H9 (cell line): ENCODE measurements at regions not wholly inside any gene's neighbourhood (a gene's known extent, or its start where the extent isn't known, plus 50 kb on each side); places are given as distances from the start of the nearest gene placed in this dataset.
A peak's percentile ranks its signal among the peaks of the same experiment; 100 is the strongest.

Experiments
- DNase-seq: peaks from one replicate; pipeline ENCODE4 v3.0.0-alpha.2; 2017
- H2AFZ ChIP-seq: one replicate; pipeline ENCODE4 v1.6.1; 2013; ENCODE audit warnings: mild to moderate bottlenecking, low read length, control low read depth, moderate library complexity
- H2AK5ac ChIP-seq: 2 replicates; pipeline ENCODE4 v1.6.1; 2013; ENCODE audit warnings: low read length, control low read depth, mixed read lengths; ENCODE audit not compliant: insufficient read length
- H2BK120ac ChIP-seq: one replicate; pipeline ENCODE4 v1.6.1; 2013; ENCODE audit warnings: low read depth, mild to moderate bottlenecking, low read length, control low read depth, inconsistent platforms; ENCODE audit not compliant: poor library complexity, severe bottlenecking
- H2BK12ac ChIP-seq: 2 replicates; pipeline ENCODE4 v1.6.1; 2013; ENCODE audit warnings: low read length, control low read depth, mixed read lengths, low read depth; ENCODE audit not compliant: insufficient read length
- H2BK15ac ChIP-seq: 2 replicates; pipeline ENCODE4 v1.6.1; 2013; ENCODE audit warnings: low read depth, low read length, control low read depth
- H2BK20ac ChIP-seq: one replicate; pipeline ENCODE4 v1.6.1; 2013; ENCODE audit warnings: low read depth, mild to moderate bottlenecking, low read length, control low read depth, inconsistent platforms; ENCODE audit not compliant: poor library complexity, severe bottlenecking
- H2BK5ac ChIP-seq: 2 replicates; pipeline ENCODE4 v1.6.1; 2013; ENCODE audit warnings: low read length, control low read depth, mixed read lengths; ENCODE audit not compliant: insufficient read length
- H3K14ac ChIP-seq: 2 replicates; pipeline ENCODE4 v1.6.1; 2013; ENCODE audit warnings: low read length, control low read depth; ENCODE audit not compliant: insufficient read depth
- H3K18ac ChIP-seq: 2 replicates; pipeline ENCODE4 v1.6.1; 2013; ENCODE audit warnings: low read depth, mild to moderate bottlenecking, mixed read lengths, low read length, control low read depth; ENCODE audit not compliant: insufficient read length
- H3K23ac ChIP-seq: 2 replicates; pipeline ENCODE4 v1.6.1; 2013; ENCODE audit warnings: low read length, control low read depth, mixed read lengths, low read depth; ENCODE audit not compliant: insufficient read length
- H3K23me2 ChIP-seq: 2 replicates; pipeline ENCODE4 v1.6.1; 2013; ENCODE audit warnings: low read depth, mild to moderate bottlenecking, mixed read lengths, low read length, control low read depth; ENCODE audit not compliant: insufficient read length, poor library complexity, severe bottlenecking
- H3K27ac ChIP-seq: 2 replicates; pipeline ENCODE4 v1.5.1; 2013; ENCODE audit warnings: low read length, control low read depth, mixed read lengths, low read depth; ENCODE audit not compliant: insufficient read length
- H3K27me3 ChIP-seq: 2 replicates; pipeline ENCODE4 v1.6.1; 2013; ENCODE audit warnings: low read length, control low read depth, inconsistent platforms; ENCODE audit not compliant: insufficient read depth
- H3K4ac ChIP-seq: 2 replicates; pipeline ENCODE4 v1.6.1; 2013; ENCODE audit warnings: low read depth, mild to moderate bottlenecking, control low read depth, inconsistent platforms, low read length, moderate library complexity
- H3K4me1 ChIP-seq: 2 replicates; pipeline ENCODE4 v1.6.1; 2013; ENCODE audit warnings: low read length, control low read depth, inconsistent platforms; ENCODE audit not compliant: insufficient read depth
- H3K4me2 ChIP-seq: 2 replicates; pipeline ENCODE4 v1.6.1; 2013; ENCODE audit warnings: low read length, control low read depth, mixed read lengths; ENCODE audit not compliant: insufficient read length, insufficient read depth
- H3K56ac ChIP-seq: 2 replicates; pipeline ENCODE4 v1.6.1; 2013; ENCODE audit warnings: low read depth, mild to moderate bottlenecking, mixed read lengths, low read length, control low read depth; ENCODE audit not compliant: insufficient read length
- H3K79me1 ChIP-seq: 2 replicates; pipeline ENCODE4 v1.6.1; 2013; ENCODE audit warnings: low read depth, mild to moderate bottlenecking, moderate library complexity, low read length, control low read depth, inconsistent platforms; ENCODE audit not compliant: insufficient read depth, poor library complexity, severe bottlenecking
- H3K79me2 ChIP-seq: 2 replicates; pipeline ENCODE4 v1.6.1; 2013; ENCODE audit warnings: low read length, control low read depth, inconsistent platforms; ENCODE audit not compliant: insufficient read depth
- H3K9ac ChIP-seq: 2 replicates; pipeline ENCODE4 v1.6.1; 2013; ENCODE audit warnings: low read length, control low read depth, mixed read lengths; ENCODE audit not compliant: insufficient read length; ENCODE audit errors: extremely low read depth
- H3K9me3 ChIP-seq: one replicate; pipeline ENCODE4 v1.6.1; 2013; ENCODE audit warnings: low read depth, low read length, inconsistent platforms; ENCODE audit not compliant: control insufficient read depth
- H3T11ph ChIP-seq: one replicate; pipeline ENCODE4 v1.6.1; 2013; ENCODE audit warnings: mild to moderate bottlenecking, low read length, control low read depth, inconsistent platforms
- H4K20me1 ChIP-seq: one replicate; pipeline ENCODE4 v1.6.1; 2013; ENCODE audit not compliant: control insufficient read depth, insufficient read length, insufficient read depth
- H4K5ac ChIP-seq: 2 replicates; pipeline ENCODE4 v1.6.1; 2013; ENCODE audit warnings: low read depth, mild to moderate bottlenecking, mixed read lengths, low read length, control low read depth; ENCODE audit not compliant: insufficient read length
- H4K8ac ChIP-seq: replicated peaks from 2 replicates; pipeline ENCODE4 v1.6.1; 2013; ENCODE audit warnings: low read length, control low read depth, mixed read lengths, low read depth; ENCODE audit not compliant: insufficient read length
- H4K91ac ChIP-seq: 2 replicates; pipeline ENCODE4 v1.6.1; 2013; ENCODE audit warnings: low read depth, mild to moderate bottlenecking, moderate library complexity, mixed read lengths, low read length, control low read depth; ENCODE audit not compliant: insufficient read length
- H3K27ac Mint-ChIP-seq, 3 experiments: 2 replicates in 2 of 3; 3 replicates in 1 of 3; pipeline ENCODE4 v1.8.0; 2020 to 2021; ENCODE audit warnings: mixed read lengths in 3 of 3, mild to moderate bottlenecking in 1 of 3, moderate library complexity in 1 of 3
- H3K27me3 Mint-ChIP-seq: 2 replicates; pipeline ENCODE4 v1.8.0; 2021; ENCODE audit warnings: low read depth, mild to moderate bottlenecking, moderate library complexity, mixed read lengths
- H3K36me3 Mint-ChIP-seq, 3 experiments: 2 replicates in 2 of 3; 3 replicates in 1 of 3; pipeline ENCODE4 v1.8.0; 2020 to 2021; ENCODE audit warnings: low read depth in 3 of 3, mixed read lengths in 3 of 3; ENCODE audit not compliant: insufficient read depth in 1 of 3
- H3K4me1 Mint-ChIP-seq, 2 experiments: 2 replicates each; pipeline ENCODE4 v1.8.0; 2020; ENCODE audit warnings: mixed read lengths in 2 of 2
- H3K4me3 Mint-ChIP-seq, 2 experiments: 2 replicates in 1 of 2; 3 replicates in 1 of 2; pipeline ENCODE4 v1.8.0; 2020 to 2021; ENCODE audit warnings: mild to moderate bottlenecking in 2 of 2, mixed read lengths in 2 of 2, moderate library complexity in 1 of 2
- H3K9me3 Mint-ChIP-seq, 2 experiments: 2 replicates in 1 of 2; 3 replicates in 1 of 2; pipeline ENCODE4 v1.8.0; 2020; ENCODE audit warnings: mild to moderate bottlenecking in 2 of 2, mixed read lengths in 2 of 2, moderate library complexity in 1 of 2
- WGBS: extraction: QIAGEN DNeasy Blood & Tissue Kit; methylation state at CpG from one replicate; pipeline ENCODE4 v1.1.7; 2013; ENCODE audit warnings: missing lambda C conversion rate, low lambda C conversion rate, mixed read lengths; ENCODE audit not compliant: insufficient read length; ENCODE audit errors: extremely low coverage; 5-methylcytosine and 5-hydroxymethylcytosine counted together
- TF ChIP-seq, protein P1 (sequence below): fragments of 200-600 bp; sonication (generic); conservative IDR thresholded peaks from 3 replicates; pipeline ENCODE4 v1.8.0; 2021; ENCODE audit warnings: antibody characterized with exemption, mild to moderate bottlenecking

DNA sequence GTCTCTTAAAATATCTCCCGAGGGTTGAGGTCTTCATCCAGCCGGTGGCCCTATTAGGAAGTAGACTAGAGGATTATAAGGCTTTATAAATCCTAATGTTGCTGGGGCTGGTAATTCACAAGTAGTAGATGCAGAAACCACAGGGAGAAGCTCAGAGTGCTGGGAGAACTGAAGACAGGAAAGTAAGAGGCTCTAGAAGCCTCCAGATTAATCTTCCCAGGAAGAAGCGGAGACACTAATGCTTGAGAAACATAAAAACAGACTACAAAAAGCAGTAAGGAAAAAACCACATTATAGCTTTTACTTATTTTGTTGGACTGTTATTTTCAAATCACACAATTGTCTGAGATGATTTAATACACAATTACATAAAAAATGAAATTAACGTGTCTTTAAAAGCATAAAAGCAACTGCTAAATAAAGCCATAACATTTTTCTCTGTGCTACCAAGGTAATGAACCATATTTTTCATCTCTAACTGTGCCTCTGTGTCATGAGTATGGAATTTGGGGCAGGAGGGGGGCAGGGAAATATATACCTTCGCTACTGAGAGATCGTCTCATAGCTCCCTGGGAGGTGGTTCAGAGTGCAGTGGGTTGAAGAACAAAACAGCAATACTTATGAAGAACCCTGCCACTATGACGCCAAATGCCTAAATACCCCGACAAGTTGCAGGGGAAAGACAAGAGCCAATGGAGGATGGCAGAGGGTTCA is 806.2 kb upstream of the WWC1 start:
- H4K5ac ChIP-seq: no peak overlapping the region
- H4K8ac ChIP-seq: no peak overlapping the region
- TF ChIP-seq, protein P1, sequence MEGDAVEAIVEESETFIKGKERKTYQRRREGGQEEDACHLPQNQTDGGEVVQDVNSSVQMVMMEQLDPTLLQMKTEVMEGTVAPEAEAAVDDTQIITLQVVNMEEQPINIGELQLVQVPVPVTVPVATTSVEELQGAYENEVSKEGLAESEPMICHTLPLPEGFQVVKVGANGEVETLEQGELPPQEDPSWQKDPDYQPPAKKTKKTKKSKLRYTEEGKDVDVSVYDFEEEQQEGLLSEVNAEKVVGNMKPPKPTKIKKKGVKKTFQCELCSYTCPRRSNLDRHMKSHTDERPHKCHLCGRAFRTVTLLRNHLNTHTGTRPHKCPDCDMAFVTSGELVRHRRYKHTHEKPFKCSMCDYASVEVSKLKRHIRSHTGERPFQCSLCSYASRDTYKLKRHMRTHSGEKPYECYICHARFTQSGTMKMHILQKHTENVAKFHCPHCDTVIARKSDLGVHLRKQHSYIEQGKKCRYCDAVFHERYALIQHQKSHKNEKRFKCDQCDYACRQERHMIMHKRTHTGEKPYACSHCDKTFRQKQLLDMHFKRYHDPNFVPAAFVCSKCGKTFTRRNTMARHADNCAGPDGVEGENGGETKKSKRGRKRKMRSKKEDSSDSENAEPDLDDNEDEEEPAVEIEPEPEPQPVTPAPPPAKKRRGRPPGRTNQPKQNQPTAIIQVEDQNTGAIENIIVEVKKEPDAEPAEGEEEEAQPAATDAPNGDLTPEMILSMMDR: no peak
- H2BK5ac ChIP-seq: no peak overlapping the region
- H3K27ac ChIP-seq: no peak overlapping the region
- H3T11ph ChIP-seq: no peak overlapping the region
- no peaks in the 10 kb centered on the region for H3K23me2 ChIP-seq
- Mint-ChIP-seq H3K27ac (0 out of 7 replicates have a peak overlapping the region, but pooled peaks of 1 of the 3 experiments have one; percentile 4), H3K27me3 (no peaks in the 10 kb centered on the region), H3K4me3 (no peak overlapping the region), H3K36me3 (no peaks in the 10 kb centered on the region), H3K9me3 (no peaks in the 10 kb centered on the region), H3K4me1 (peaks cover 0 to under 1% of the 10 kb centered on the region in 2 experiments; a peak in 1 of 4 replicates)
- H3K56ac ChIP-seq: no peak overlapping the region
- H3K18ac ChIP-seq: no peak overlapping the region
- no peak overlapping the region for H3K14ac ChIP-seq
- H2BK15ac ChIP-seq: no peak overlapping the region
- H3K9ac ChIP-seq: no peak overlapping the region
- H3K4me2 ChIP-seq: no peak overlapping the region
- H2AFZ ChIP-seq: no peak overlapping the region
- DNase-seq: no peak
- WGBS: no CpG with 5 or more reads among the region's 8 CpGs
- H2BK20ac ChIP-seq: no peak overlapping the region
- H2BK12ac ChIP-seq: no peak overlapping the region
- H3K23ac ChIP-seq: no peak overlapping the region
- H3K79me1 ChIP-seq: no peaks in the 10 kb centered on the region
- H3K27me3 ChIP-seq: no peaks in the 10 kb centered on the region
- H3K9me3 ChIP-seq: no peaks in the 10 kb centered on the region
- H2BK120ac ChIP-seq: no peak overlapping the region
- no peak overlapping the region for H3K4ac ChIP-seq
- no peaks in the 10 kb centered on the region for H3K4me1 ChIP-seq
- H2AK5ac ChIP-seq: no peak overlapping the region
- H4K20me1 ChIP-seq: no peaks in the 10 kb centered on the region
- H4K91ac ChIP-seq: no peak overlapping the region
- no peaks in the 10 kb centered on the region for H3K79me2 ChIP-seq
